ENCODE measurements at regions not wholly inside any gene's neighbourhood (a gene's known extent, or its start where the extent isn't known, plus 50 kb on each side); places are given as distances from the start of the nearest gene placed in this dataset.

- TF ChIP-seq CTCF (IDR thresholded peaks at IDR 0.05 in 4 of 5, conservative IDR thresholded peaks at IDR 0.05 in 1 of 5): no peak
- no peak for TF ChIP-seq POLR2A (IDR thresholded peaks at IDR 0.05)
Measured at GRCh38 chr1:230563591-230563990, 78.7 kb upstream of the COG2 start.

All from gastrocnemius medialis (tissue), 4 donors.